WI38 (cell line): ENCODE measurements at regions not wholly inside any gene's neighbourhood (a gene's known extent, or its start where the extent isn't known, plus 50 kb on each side); places are given as distances from the start of the nearest gene placed in this dataset.

Source experiments
- H3K4me3 ChIP-seq: 2 replicates; pipeline ENCODE4 v1.5.1; 2011; ENCODE audit warnings: low read depth, mild to moderate bottlenecking, control low read depth, low read length
- TF ChIP-seq, protein P1 (sequence below): IDR thresholded peaks from 2 replicates; pipeline ENCODE4 v1.5.1; 2012; ENCODE audit warnings: low read depth, mild to moderate bottlenecking, control low read depth, low read length

GRCh38 chr5:17339841-17340240, 122.4 kb downstream of the BASP1 start:
- H3K4me3 ChIP-seq: no peak overlapping the region
- TF ChIP-seq, protein P1, sequence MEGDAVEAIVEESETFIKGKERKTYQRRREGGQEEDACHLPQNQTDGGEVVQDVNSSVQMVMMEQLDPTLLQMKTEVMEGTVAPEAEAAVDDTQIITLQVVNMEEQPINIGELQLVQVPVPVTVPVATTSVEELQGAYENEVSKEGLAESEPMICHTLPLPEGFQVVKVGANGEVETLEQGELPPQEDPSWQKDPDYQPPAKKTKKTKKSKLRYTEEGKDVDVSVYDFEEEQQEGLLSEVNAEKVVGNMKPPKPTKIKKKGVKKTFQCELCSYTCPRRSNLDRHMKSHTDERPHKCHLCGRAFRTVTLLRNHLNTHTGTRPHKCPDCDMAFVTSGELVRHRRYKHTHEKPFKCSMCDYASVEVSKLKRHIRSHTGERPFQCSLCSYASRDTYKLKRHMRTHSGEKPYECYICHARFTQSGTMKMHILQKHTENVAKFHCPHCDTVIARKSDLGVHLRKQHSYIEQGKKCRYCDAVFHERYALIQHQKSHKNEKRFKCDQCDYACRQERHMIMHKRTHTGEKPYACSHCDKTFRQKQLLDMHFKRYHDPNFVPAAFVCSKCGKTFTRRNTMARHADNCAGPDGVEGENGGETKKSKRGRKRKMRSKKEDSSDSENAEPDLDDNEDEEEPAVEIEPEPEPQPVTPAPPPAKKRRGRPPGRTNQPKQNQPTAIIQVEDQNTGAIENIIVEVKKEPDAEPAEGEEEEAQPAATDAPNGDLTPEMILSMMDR: no peak

GRCh38 chr5:17340379-17340778, 122.9 kb downstream of the BASP1 start:
- TF ChIP-seq, protein P1: no peak
- no peak overlapping the region for H3K4me3 ChIP-seq

DNA sequence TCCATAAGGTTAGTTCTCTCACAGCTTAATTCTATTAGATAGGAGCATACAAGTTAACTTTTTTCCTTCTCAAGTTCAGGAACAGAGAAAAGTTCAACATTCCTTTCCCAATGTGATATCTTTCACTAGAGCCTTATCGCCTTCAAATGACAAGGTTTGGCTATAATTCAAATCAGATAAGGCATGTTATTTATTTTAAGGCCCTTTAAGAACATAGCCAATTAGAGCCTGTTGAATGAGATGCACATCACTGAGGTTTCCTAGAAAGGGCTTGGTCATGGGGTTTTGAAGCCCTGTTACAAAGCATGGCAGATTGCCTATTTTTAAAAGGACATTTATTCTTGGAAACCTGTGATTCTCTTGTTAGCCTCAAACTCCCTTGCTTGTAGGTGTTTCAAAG, 123.4 kb downstream of the BASP1 start:
- TF ChIP-seq, protein P1: no peak
- no peak overlapping the region for H3K4me3 ChIP-seq

GRCh38 chr5:17343675-17344074, 126.2 kb downstream of the BASP1 start:
- H3K4me3 ChIP-seq: no peak overlapping the region
- TF ChIP-seq, protein P1: no peak

- H3K4me3 ChIP-seq: no peak overlapping the region
- TF ChIP-seq, protein P1: no peak
Measured at GRCh38 chr5:17346811-17347210, 129.4 kb downstream of the BASP1 start.

- no peak overlapping the region for H3K4me3 ChIP-seq
- TF ChIP-seq, protein P1: no peak
Measured at GRCh38 chr5:17352223-17352622, 134.8 kb downstream of the BASP1 start.

GRCh38 chr5:17354265-17354664, 136.8 kb downstream of the BASP1 start:
- H3K4me3 ChIP-seq: no peak overlapping the region
- TF ChIP-seq, protein P1: no peak
